SK-N-SH treated with all-trans-retinoic acid at 6 μM for 48 hours (cell line): ENCODE measurements at regions not wholly inside any gene's neighbourhood (a gene's known extent, or its start where the extent isn't known, plus 50 kb on each side); places are given as distances from the start of the nearest gene placed in this dataset.
"Not testable (repeated sequence)": the region's sequence is repeated elsewhere in the genome, so short reads cannot be mapped to it uniquely, and the experiment has no call there.

Source experiments
- ATAC-seq: fragments of 200-7000 bp; cut with Tn5 transposase; 3 replicates; pipeline ENCODE4 v1.9.1; 2020; ENCODE audit warnings: mild to moderate bottlenecking, moderate library complexity
- ARNTL ChIP-seq: fragments of 450-650 bp; formaldehyde crosslinking; IDR thresholded peaks from 2 replicates; pipeline ENCODE4 v1.5.0; 2020; ENCODE audit warnings: low read depth, mild to moderate bottlenecking, moderate library complexity, borderline replicate concordance
- BACH2 ChIP-seq: fragments of 250-450 bp; sonication (Bioruptor Pico); IDR thresholded peaks from 2 replicates; pipeline ENCODE4 v1.9.0; 2021; ENCODE audit warnings: mild to moderate bottlenecking, borderline replicate concordance
- CSDC2 ChIP-seq: fragments of 250-450 bp; sonication (Bioruptor Pico); IDR thresholded peaks from 2 replicates; pipeline ENCODE4 v1.5.0; 2020; ENCODE audit warnings: mild to moderate bottlenecking, moderate library complexity
- CSRNP3 ChIP-seq: fragments of 250-450 bp; sonication (Bioruptor Pico); IDR thresholded peaks from 2 replicates; pipeline ENCODE4 v1.5.1; 2021; ENCODE audit warnings: mild to moderate bottlenecking, moderate library complexity
- ESRRG ChIP-seq: fragments of 250-450 bp; sonication (Bioruptor Pico); IDR thresholded peaks from 2 replicates; pipeline ENCODE4 v1.6.1; 2021; ENCODE audit warnings: mild to moderate bottlenecking
- GLIS3 ChIP-seq: fragments of 250-450 bp; sonication (Bioruptor Pico); IDR thresholded peaks from 2 replicates; pipeline ENCODE4 v1.5.0; 2020; ENCODE audit warnings: mild to moderate bottlenecking, moderate library complexity
- ISL1 ChIP-seq: fragments of 250-450 bp; sonication (Bioruptor Pico); IDR thresholded peaks from 2 replicates; pipeline ENCODE4 v2.1.2; 2022; ENCODE audit warnings: mild to moderate bottlenecking, moderate library complexity
- OSR1 ChIP-seq: fragments of 250-450 bp; sonication (Bioruptor Pico); IDR thresholded peaks from 2 replicates; pipeline ENCODE4 v1.8.0; 2022; ENCODE audit warnings: moderate library complexity, mild to moderate bottlenecking, inconsistent platforms
- PATZ1 ChIP-seq: fragments of 250-450 bp; sonication (Bioruptor Pico); IDR thresholded peaks from 2 replicates; pipeline ENCODE4 v1.8.0; 2020; ENCODE audit warnings: mild to moderate bottlenecking, moderate library complexity, borderline replicate concordance
- PPARA ChIP-seq: fragments of 250-450 bp; sonication (Bioruptor Pico); IDR thresholded peaks from 2 replicates; pipeline ENCODE4 v1.5.0; 2020; ENCODE audit warnings: mild to moderate bottlenecking, borderline replicate concordance
- RARB ChIP-seq: fragments of 250-450 bp; sonication (Bioruptor Pico); IDR thresholded peaks from 2 replicates; pipeline ENCODE4 v1.8.0; 2021; ENCODE audit warnings: mild to moderate bottlenecking, moderate library complexity
- SNAI2 ChIP-seq: fragments of 250-450 bp; sonication (Bioruptor Pico); IDR thresholded peaks from 2 replicates; pipeline ENCODE4 v1.5.0; 2020; ENCODE audit warnings: mild to moderate bottlenecking, moderate library complexity
- TCF4 ChIP-seq: fragments of 250-450 bp; sonication (Bioruptor Pico); IDR thresholded peaks from 2 replicates; pipeline ENCODE4 v1.8.0; 2021; ENCODE audit warnings: mild to moderate bottlenecking, moderate library complexity, borderline replicate concordance
- TOX ChIP-seq: fragments of 250-450 bp; sonication (Bioruptor Pico); IDR thresholded peaks from 2 replicates; pipeline ENCODE4 v1.8.0; 2021; ENCODE audit warnings: mild to moderate bottlenecking, moderate library complexity, borderline replicate concordance
- ZC3H10 ChIP-seq: fragments of 250-450 bp; sonication (Bioruptor Pico); IDR thresholded peaks from 2 replicates; pipeline ENCODE4 v1.5.1; 2021; ENCODE audit warnings: mild to moderate bottlenecking, moderate library complexity
- ZFP3 ChIP-seq: fragments of 250-450 bp; sonication (Bioruptor Pico); IDR thresholded peaks from 2 replicates; pipeline ENCODE4 v1.5.0; 2020; ENCODE audit warnings: mild to moderate bottlenecking, moderate library complexity
- ZFP30 ChIP-seq: fragments of 450-650 bp; formaldehyde crosslinking; IDR thresholded peaks from 2 replicates; pipeline ENCODE4 v1.5.0; 2022; ENCODE audit warnings: mild to moderate bottlenecking, moderate library complexity
- ZNF565 ChIP-seq: fragments of 450-650 bp; formaldehyde crosslinking; conservative IDR thresholded peaks from 2 replicates; pipeline ENCODE4 v1.5.0; 2020; ENCODE audit warnings: low read depth, mild to moderate bottlenecking, moderate library complexity
- ZNF70 ChIP-seq: fragments of 450-650 bp; formaldehyde crosslinking; IDR thresholded peaks from 2 replicates; pipeline ENCODE4 v1.5.0; 2020; ENCODE audit warnings: mild to moderate bottlenecking, moderate library complexity
- ZNF8 ChIP-seq: fragments of 450-650 bp; formaldehyde crosslinking; IDR thresholded peaks from 2 replicates; pipeline ENCODE4 v1.5.0; 2020; ENCODE audit warnings: mild to moderate bottlenecking, moderate library complexity
- TF ChIP-seq, protein P1 (sequence below): fragments of 250-450 bp; sonication (Bioruptor Pico); IDR thresholded peaks from 2 replicates; pipeline ENCODE4 v1.8.0; 2021; ENCODE audit warnings: low read depth, mild to moderate bottlenecking, moderate library complexity, borderline replicate concordance
- TF ChIP-seq, protein P2 (sequence below): fragments of 250-450 bp; sonication (Bioruptor Pico); IDR thresholded peaks from 2 replicates; pipeline ENCODE4 v1.5.1; 2020; ENCODE audit warnings: low read depth, mild to moderate bottlenecking, moderate library complexity
- TF ChIP-seq, protein P3 (sequence below): fragments of 250-450 bp; sonication (Bioruptor Pico); IDR thresholded peaks from 2 replicates; pipeline ENCODE4 v1.5.0; 2020; ENCODE audit warnings: mild to moderate bottlenecking, moderate library complexity

DNA sequence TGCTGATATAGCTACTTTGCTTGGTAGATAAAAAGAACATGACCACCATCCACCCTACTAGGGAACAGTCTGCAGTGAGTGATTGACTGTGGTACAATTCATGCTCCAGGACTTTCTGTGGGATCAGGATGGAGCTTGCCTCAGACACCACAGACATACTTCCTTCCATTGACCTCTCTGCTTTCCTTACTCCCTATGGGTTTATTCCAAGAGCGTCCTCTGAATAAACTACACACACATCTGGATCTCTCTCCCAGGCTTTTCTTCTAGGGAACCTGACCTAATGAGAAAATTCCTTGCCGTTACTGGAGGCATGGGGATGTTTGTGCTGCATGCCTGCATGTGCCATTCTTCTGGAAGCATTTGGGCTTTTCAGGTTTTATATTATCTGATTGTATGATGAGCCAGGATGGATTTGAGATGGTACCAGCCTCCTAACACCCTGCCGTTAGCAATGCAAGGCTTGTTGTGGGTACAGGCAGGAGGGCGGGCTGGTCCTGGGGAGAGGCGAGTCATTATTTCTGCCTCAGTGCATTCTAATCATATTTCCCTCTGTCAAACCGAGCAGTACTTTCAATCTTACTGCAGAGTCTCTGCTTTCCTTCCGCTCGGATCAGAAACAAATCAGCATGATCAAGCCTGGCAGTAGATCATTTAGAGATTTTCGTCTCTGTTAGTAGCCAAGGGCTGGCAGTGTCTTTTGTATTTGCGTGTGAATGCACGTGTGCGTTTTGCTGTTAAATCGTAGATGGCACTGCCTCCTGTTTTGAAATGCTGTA lies 279.2 kb downstream of the PDCD6IP start:
- ATAC-seq, result no peak
- TF ChIP-seq, protein P1, sequence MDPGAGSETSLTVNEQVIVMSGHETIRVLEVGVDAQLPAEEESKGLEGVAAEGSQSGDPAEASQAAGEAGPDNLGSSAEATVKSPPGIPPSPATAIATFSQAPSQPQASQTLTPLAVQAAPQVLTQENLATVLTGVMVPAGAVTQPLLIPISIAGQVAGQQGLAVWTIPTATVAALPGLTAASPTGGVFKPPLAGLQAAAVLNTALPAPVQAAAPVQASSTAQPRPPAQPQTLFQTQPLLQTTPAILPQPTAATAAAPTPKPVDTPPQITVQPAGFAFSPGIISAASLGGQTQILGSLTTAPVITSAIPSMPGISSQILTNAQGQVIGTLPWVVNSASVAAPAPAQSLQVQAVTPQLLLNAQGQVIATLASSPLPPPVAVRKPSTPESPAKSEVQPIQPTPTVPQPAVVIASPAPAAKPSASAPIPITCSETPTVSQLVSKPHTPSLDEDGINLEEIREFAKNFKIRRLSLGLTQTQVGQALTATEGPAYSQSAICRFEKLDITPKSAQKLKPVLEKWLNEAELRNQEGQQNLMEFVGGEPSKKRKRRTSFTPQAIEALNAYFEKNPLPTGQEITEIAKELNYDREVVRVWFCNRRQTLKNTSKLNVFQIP, result no peak
- TF ChIP-seq SNAI2 (CRISPR knock-in tag) (no peak), PPARA (CRISPR knock-in tag) (no peak), ZFP3 (CRISPR knock-in tag) (no peak), ZNF8 (CRISPR knock-in tag) (no peak), ARNTL (CRISPR knock-in tag) (no peak), ZNF70 (CRISPR knock-in tag) (no peak), ZC3H10 (CRISPR knock-in tag) (no peak), CSRNP3 (CRISPR knock-in tag) (no peak), ISL1 (CRISPR knock-in tag) (no peak), ESRRG (CRISPR knock-in tag) (no peak), TOX (CRISPR knock-in tag) (no peak)
- TF ChIP-seq, protein P2, sequence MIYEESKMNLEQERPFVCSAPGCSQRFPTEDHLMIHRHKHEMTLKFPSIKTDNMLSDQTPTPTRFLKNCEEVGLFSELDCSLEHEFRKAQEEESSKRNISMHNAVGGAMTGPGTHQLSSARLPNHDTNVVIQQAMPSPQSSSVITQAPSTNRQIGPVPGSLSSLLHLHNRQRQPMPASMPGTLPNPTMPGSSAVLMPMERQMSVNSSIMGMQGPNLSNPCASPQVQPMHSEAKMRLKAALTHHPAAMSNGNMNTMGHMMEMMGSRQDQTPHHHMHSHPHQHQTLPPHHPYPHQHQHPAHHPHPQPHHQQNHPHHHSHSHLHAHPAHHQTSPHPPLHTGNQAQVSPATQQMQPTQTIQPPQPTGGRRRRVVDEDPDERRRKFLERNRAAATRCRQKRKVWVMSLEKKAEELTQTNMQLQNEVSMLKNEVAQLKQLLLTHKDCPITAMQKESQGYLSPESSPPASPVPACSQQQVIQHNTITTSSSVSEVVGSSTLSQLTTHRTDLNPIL (CRISPR knock-in tag), result no peak
- TF ChIP-seq, protein P3, sequence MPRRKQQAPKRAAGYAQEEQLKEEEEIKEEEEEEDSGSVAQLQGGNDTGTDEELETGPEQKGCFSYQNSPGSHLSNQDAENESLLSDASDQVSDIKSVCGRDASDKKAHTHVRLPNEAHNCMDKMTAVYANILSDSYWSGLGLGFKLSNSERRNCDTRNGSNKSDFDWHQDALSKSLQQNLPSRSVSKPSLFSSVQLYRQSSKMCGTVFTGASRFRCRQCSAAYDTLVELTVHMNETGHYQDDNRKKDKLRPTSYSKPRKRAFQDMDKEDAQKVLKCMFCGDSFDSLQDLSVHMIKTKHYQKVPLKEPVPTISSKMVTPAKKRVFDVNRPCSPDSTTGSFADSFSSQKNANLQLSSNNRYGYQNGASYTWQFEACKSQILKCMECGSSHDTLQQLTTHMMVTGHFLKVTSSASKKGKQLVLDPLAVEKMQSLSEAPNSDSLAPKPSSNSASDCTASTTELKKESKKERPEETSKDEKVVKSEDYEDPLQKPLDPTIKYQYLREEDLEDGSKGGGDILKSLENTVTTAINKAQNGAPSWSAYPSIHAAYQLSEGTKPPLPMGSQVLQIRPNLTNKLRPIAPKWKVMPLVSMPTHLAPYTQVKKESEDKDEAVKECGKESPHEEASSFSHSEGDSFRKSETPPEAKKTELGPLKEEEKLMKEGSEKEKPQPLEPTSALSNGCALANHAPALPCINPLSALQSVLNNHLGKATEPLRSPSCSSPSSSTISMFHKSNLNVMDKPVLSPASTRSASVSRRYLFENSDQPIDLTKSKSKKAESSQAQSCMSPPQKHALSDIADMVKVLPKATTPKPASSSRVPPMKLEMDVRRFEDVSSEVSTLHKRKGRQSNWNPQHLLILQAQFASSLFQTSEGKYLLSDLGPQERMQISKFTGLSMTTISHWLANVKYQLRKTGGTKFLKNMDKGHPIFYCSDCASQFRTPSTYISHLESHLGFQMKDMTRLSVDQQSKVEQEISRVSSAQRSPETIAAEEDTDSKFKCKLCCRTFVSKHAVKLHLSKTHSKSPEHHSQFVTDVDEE, result no peak

- no peak for TF ChIP-seq BACH2 (CRISPR knock-in tag)
- no peak for TF ChIP-seq CSDC2
- TF ChIP-seq ZNF70 (CRISPR knock-in tag), result no peak
- TF ChIP-seq RARB (CRISPR knock-in tag), result no peak
- TF ChIP-seq ISL1 (CRISPR knock-in tag), result no peak
- TF ChIP-seq ZC3H10 (CRISPR knock-in tag), result no peak
- no peak for TF ChIP-seq PPARA (CRISPR knock-in tag)
- ATAC-seq, result no peak
Measured at GRCh38 chr3:34078418-34078817, 280.0 kb downstream of the PDCD6IP start.

DNA sequence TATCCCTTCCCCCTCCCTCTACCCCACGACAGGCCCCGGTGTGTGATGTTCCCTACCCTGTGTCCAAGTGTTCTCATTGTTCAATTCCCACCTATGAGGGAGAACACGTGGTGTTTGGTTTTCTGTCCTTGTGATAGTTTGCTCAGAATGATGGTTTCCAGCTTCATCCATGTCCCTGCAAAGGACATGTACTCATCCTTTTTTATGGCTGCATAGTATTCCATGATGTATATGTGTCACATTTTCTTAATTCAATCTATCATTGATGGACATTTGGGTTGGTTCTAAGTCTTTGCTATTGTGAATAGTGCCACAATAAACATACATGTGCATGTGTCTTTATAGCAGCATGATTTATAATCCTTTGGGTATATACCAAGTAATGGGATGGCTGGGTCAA lies 281.4 kb downstream of the PDCD6IP start:
- not testable (repeated sequence) for ATAC-seq

DNA sequence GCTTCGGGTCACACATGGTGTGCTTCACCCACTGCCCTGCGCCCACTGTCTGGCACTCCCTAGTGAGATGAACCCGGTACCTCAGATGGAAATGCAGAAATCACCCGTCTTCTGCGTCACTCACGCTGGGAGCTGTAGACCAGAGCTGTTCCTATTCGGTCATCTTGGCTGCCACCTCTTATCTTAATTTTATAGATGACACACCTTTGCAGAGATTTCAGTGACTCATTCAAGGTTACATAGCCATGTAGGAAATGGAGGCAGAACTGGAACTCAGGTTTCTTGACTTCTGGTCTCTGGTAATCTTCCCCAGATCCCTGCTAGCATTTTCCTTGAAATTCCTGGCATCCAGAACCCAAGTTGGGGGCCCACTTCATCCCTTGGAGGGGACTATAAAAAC lies 291.9 kb downstream of the PDCD6IP start:
- ATAC-seq, result not testable (repeated sequence)

DNA sequence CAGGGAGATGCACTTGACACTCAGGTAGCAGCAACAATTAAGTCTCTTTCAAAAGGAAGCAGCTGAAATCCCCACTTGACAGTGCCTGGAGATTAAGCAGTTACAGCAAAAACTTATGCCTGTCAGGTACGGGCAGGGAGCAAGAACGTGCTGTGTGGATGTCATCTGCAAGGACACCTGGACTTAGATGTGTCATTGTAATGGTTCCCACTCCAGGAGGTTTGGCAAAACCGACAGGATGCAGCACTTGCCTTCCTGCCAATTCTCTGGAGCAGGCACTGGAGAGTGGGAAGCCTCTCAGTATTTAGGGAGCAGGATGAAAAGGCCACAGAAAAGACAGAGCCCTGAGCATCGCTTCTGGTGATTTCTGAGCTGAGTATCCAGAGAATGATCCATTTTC lies 292.4 kb downstream of the PDCD6IP start:
- no peak for ATAC-seq
- TF ChIP-seq TCF4 (CRISPR knock-in tag) (no peak), OSR1 (CRISPR knock-in tag) (no peak), PATZ1 (CRISPR knock-in tag) (no peak), ZFP30 (CRISPR knock-in tag) (no peak), ZC3H10 (CRISPR knock-in tag) (no peak), GLIS3 (CRISPR knock-in tag) (no peak), ZNF565 (CRISPR knock-in tag) (no peak), ARNTL (CRISPR knock-in tag) (no peak), RARB (CRISPR knock-in tag) (no peak), ZNF8 (CRISPR knock-in tag) (no peak), ESRRG (CRISPR knock-in tag) (no peak), SNAI2 (CRISPR knock-in tag) (no peak), ISL1 (CRISPR knock-in tag) (no peak)
- TF ChIP-seq, protein P1, result no peak
